HFFc6 (cell line): ENCODE measurements at regions not wholly inside any gene's neighbourhood (a gene's known extent, or its start where the extent isn't known, plus 50 kb on each side); places are given as distances from the start of the nearest gene placed in this dataset.

Experiments
- DNase-seq: peaks from one replicate; pipeline ENCODE4 v3.0.0-alpha.2; 2018
- H3K27ac Mint-ChIP-seq: 2 replicates; pipeline ENCODE4 v1.8.0; 2020; ENCODE audit warnings: mild to moderate bottlenecking, mixed read lengths
- H3K27me3 Mint-ChIP-seq: 2 replicates; pipeline ENCODE4 v1.8.0; 2021; ENCODE audit warnings: mild to moderate bottlenecking, moderate library complexity, mixed read lengths; ENCODE audit not compliant: insufficient read depth
- H3K36me3 Mint-ChIP-seq: 2 replicates; pipeline ENCODE4 v1.8.0; 2021; ENCODE audit warnings: low read depth, mixed read lengths
- H3K4me1 Mint-ChIP-seq: 2 replicates; pipeline ENCODE4 v1.8.0; 2020; ENCODE audit warnings: low read depth, mixed read lengths
- H3K4me3 Mint-ChIP-seq: 2 replicates; pipeline ENCODE4 v1.8.0; 2020; ENCODE audit warnings: mild to moderate bottlenecking, moderate library complexity, mixed read lengths
- H3K9me3 Mint-ChIP-seq: 2 replicates; pipeline ENCODE4 v1.8.0; 2020; ENCODE audit warnings: mild to moderate bottlenecking, mixed read lengths
- TF ChIP-seq, protein P1 (sequence below): fragments of 200-600 bp; sonication (generic); IDR thresholded peaks from 2 replicates; pipeline ENCODE4 v1.5.0; 2021; ENCODE audit warnings: antibody characterized with exemption, mild to moderate bottlenecking

- TF ChIP-seq, protein P1, sequence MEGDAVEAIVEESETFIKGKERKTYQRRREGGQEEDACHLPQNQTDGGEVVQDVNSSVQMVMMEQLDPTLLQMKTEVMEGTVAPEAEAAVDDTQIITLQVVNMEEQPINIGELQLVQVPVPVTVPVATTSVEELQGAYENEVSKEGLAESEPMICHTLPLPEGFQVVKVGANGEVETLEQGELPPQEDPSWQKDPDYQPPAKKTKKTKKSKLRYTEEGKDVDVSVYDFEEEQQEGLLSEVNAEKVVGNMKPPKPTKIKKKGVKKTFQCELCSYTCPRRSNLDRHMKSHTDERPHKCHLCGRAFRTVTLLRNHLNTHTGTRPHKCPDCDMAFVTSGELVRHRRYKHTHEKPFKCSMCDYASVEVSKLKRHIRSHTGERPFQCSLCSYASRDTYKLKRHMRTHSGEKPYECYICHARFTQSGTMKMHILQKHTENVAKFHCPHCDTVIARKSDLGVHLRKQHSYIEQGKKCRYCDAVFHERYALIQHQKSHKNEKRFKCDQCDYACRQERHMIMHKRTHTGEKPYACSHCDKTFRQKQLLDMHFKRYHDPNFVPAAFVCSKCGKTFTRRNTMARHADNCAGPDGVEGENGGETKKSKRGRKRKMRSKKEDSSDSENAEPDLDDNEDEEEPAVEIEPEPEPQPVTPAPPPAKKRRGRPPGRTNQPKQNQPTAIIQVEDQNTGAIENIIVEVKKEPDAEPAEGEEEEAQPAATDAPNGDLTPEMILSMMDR, result no peak
- Mint-ChIP-seq H3K4me3 (no peak overlapping the region), H3K4me1 (no peaks in the 10 kb centered on the region), H3K27me3 (no peaks in the 10 kb centered on the region), H3K36me3 (no peaks in the 10 kb centered on the region), H3K9me3 (peaks cover 22% of the 10 kb centered on the region), H3K27ac (no peak overlapping the region)
- DNase-seq, result no peak
Observed at GRCh38 chr2:166803373-166804000, 84.8 kb upstream of the XIRP2 start.

DNA sequence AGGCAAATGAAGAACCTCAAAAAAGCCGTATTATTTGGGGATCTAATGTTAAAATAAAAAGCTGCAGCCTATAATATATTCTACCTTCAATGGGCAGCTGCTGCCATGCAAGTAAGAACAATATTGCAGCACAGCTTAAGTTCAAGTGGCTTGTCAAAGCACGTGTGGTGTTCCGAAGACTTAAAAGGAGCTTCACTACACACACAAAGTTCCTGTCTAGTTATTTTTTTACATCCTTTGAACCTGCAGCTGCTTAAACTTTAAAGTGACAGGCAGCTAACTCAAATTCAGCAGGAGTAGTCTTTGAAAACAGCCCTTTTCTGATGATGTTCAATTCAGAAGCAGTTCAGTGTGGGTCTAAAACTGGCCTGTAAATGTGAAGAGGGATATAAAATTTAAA lies 85.8 kb upstream of the XIRP2 start:
- H3K4me1 Mint-ChIP-seq, result no peaks in the 10 kb centered on the region
- TF ChIP-seq, protein P1, result no peak
- peaks cover 23% of the 10 kb centered on the region for H3K9me3 Mint-ChIP-seq
- no peaks in the 10 kb centered on the region for H3K36me3 Mint-ChIP-seq
- no peak overlapping the region for H3K27ac Mint-ChIP-seq
- DNase-seq, result no peak
- H3K4me3 Mint-ChIP-seq, result no peak overlapping the region
- no peaks in the 10 kb centered on the region for H3K27me3 Mint-ChIP-seq

DNA sequence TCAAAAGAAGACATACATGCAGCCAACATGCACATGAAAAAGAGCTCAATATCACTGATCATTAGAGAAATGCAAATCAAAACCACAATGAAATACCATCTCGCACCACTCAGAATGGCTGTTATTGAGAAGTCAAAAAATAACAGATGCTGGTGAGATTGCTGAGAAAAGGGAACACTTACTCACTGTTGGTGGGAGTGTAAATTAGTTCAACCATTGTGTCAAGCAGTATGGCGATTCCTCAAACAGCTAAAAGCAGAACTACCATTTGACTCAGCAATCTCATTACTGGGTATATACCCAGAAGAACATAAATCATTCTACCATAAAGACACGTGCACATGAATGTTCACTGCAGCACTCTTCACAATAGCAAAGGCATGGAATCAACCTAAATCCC lies 95.5 kb upstream of the XIRP2 start:
- H3K27me3 Mint-ChIP-seq, result no peaks in the 10 kb centered on the region
- H3K27ac Mint-ChIP-seq, result no peak overlapping the region
- no peaks in the 10 kb centered on the region for H3K36me3 Mint-ChIP-seq
- peaks cover 39% of the 10 kb centered on the region for H3K9me3 Mint-ChIP-seq
- H3K4me1 Mint-ChIP-seq, result no peaks in the 10 kb centered on the region
- TF ChIP-seq, protein P1, result no peak
- no peak overlapping the region for H3K4me3 Mint-ChIP-seq
- DNase-seq, result no peak

DNA sequence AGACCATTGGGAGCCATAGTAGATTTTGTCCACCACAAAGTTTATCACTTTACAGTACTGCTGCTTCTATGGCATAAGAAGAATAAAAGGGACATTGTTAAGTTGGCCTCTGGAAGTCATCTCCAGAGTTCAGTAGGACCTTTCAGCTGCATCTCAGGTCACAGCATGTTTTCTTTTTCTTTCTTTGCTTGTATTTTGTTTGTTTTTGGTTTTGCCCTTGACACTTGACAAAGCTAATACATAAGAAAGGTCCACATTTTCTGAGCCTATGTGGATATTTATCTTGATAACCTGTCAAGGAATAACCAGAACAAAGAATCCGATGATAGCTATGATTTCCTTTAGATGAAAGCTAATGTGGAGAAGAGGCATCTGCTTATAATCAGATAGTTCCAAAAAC lies 101.6 kb upstream of the XIRP2 start:
- DNase-seq, result no peak
- peaks cover 27% of the 10 kb centered on the region for H3K9me3 Mint-ChIP-seq
- no peaks in the 10 kb centered on the region for H3K27me3 Mint-ChIP-seq
- no peaks in the 10 kb centered on the region for H3K36me3 Mint-ChIP-seq
- no peak overlapping the region for H3K4me3 Mint-ChIP-seq
- TF ChIP-seq, protein P1, result no peak
- H3K4me1 Mint-ChIP-seq, result no peaks in the 10 kb centered on the region
- no peak overlapping the region for H3K27ac Mint-ChIP-seq

DNA sequence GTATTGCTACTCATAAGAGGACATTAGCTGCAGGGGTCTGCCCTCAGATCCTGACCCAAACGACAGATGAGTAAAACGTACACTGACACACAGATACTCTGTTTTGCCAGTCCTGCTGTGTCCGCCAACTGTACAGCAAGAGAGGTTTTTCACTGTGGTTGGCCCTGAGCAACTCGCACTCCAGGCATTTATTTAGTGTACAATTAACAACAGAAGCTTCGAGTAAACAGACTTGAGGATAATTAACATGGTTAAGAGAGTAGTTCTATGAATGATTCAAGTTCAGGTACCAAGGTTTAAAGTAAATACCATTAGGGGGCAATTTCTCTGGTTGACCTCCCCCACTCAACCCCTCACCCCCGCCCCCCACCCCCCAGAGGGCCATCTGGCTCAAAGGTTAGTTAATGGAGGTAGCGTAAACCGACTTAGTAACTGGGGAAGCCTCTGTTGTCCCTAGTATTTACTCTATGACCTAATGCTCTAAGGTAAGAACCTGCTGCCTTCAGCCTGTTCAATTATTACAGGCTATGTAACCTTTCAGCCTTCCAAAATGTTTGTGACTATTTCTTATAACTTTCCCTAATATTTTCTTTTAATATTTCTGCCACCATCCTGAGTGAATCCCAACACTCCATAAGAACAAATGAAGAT lies 103.9 kb upstream of the XIRP2 start:
- Mint-ChIP-seq H3K27me3 (no peaks in the 10 kb centered on the region), H3K4me3 (no peak overlapping the region), H3K27ac (no peak overlapping the region), H3K9me3 (peaks cover 20% of the 10 kb centered on the region), H3K4me1 (no peaks in the 10 kb centered on the region), H3K36me3 (no peaks in the 10 kb centered on the region)
- TF ChIP-seq, protein P1, result no peak
- DNase-seq, result no peak
